GM23338 (cell line): ENCODE measurements at regions not wholly inside any gene's neighbourhood (a gene's known extent, or its start where the extent isn't known, plus 50 kb on each side); places are given as distances from the start of the nearest gene placed in this dataset.

ENCODE experiments used
- ATAC-seq: fragments of 200-7000 bp; cut with Tn5 transposase; 3 replicates; pipeline ENCODE4 v1.9.1; 2020
- DNase-seq: peaks from one replicate; pipeline ENCODE4 v3.0.0-alpha.2; 2015; ENCODE audit warnings: low spot score
- H2AFZ ChIP-seq: fragments of 200-600 bp; sonication (generic); 2 replicates; pipeline ENCODE4 v1.8.0; 2016; ENCODE audit warnings: antibody characterized with exemption, mild to moderate bottlenecking, moderate library complexity
- H3F3A ChIP-seq: fragments of 200-600 bp; sonication (generic); replicated peaks from 2 replicates; pipeline ENCODE4 v1.8.0; 2017; ENCODE audit warnings: antibody characterized with exemption, mixed run types, low read depth
- H3K27ac ChIP-seq: fragments of 200-600 bp; sonication (generic); 2 replicates; pipeline ENCODE4 v1.6.1; 2016; ENCODE audit warnings: low read depth
- H3K27me3 ChIP-seq: fragments of 200-600 bp; sonication (generic); 2 replicates; pipeline ENCODE4 v1.8.0; 2016; ENCODE audit warnings: mild to moderate bottlenecking, mixed run types, moderate library complexity; ENCODE audit not compliant: insufficient read depth
- H3K36me3 ChIP-seq: fragments of 200-600 bp; sonication (generic); 2 replicates; pipeline ENCODE4 v1.8.0; 2016; ENCODE audit warnings: mild to moderate bottlenecking; ENCODE audit not compliant: insufficient read depth
- H3K4me1 ChIP-seq: fragments of 200-600 bp; sonication (generic); 2 replicates; pipeline ENCODE4 v1.8.0; 2016; ENCODE audit warnings: mild to moderate bottlenecking, moderate library complexity; ENCODE audit not compliant: insufficient read depth
- H3K4me2 ChIP-seq: fragments of 200-600 bp; sonication (generic); 2 replicates; pipeline ENCODE4 v1.7.1; 2017; ENCODE audit warnings: mixed run types
- H3K4me3 ChIP-seq: fragments of 200-600 bp; sonication (generic); 2 replicates; pipeline ENCODE4 v1.6.1; 2016; ENCODE audit warnings: mixed run types
- H3K79me2 ChIP-seq: fragments of 200-600 bp; sonication (generic); replicated peaks from 2 replicates; pipeline ENCODE4 v1.8.0; 2017; ENCODE audit warnings: mild to moderate bottlenecking; ENCODE audit not compliant: insufficient read depth
- H3K9me2 ChIP-seq: fragments of 200-600 bp; sonication (generic); 2 replicates; pipeline ENCODE4 v1.8.0; 2017; ENCODE audit not compliant: insufficient read depth
- H4K20me1 ChIP-seq: fragments of 200-600 bp; sonication (generic); replicated peaks from 2 replicates; pipeline ENCODE4 v1.8.0; 2017; ENCODE audit warnings: mild to moderate bottlenecking; ENCODE audit not compliant: insufficient read depth
- H3K27ac Mint-ChIP-seq: 2 replicates; pipeline ENCODE4 v1.8.0; 2020; ENCODE audit warnings: inconsistent platforms, mild to moderate bottlenecking, moderate library complexity, mixed read lengths
- H3K27me3 Mint-ChIP-seq: 3 replicates; pipeline ENCODE4 v1.8.0; 2022; ENCODE audit warnings: low read depth, mild to moderate bottlenecking, moderate library complexity, mixed read lengths, inconsistent platforms; ENCODE audit not compliant: insufficient read depth, poor library complexity
- H3K36me3 Mint-ChIP-seq: 3 replicates; pipeline ENCODE4 v1.8.0; 2021; ENCODE audit warnings: low read depth, mild to moderate bottlenecking, inconsistent platforms, moderate library complexity, mixed read lengths
- H3K4me1 Mint-ChIP-seq: 3 replicates; pipeline ENCODE4 v1.8.0; 2020; ENCODE audit warnings: mild to moderate bottlenecking, inconsistent platforms, mixed read lengths
- H3K4me3 Mint-ChIP-seq: 3 replicates; pipeline ENCODE4 v1.8.0; 2021; ENCODE audit warnings: moderate library complexity, mild to moderate bottlenecking, inconsistent platforms, mixed read lengths
- H3K9me3 Mint-ChIP-seq: 3 replicates; pipeline ENCODE4 v1.8.0; 2020; ENCODE audit warnings: moderate library complexity, mild to moderate bottlenecking, inconsistent platforms, mixed read lengths
- CREB1 ChIP-seq: fragments of 250-450 bp; sonication (Bioruptor Pico); IDR thresholded peaks from 2 replicates; pipeline ENCODE4 v1.5.0; 2020; ENCODE audit warnings: low read depth, mild to moderate bottlenecking, moderate library complexity
- ETS1 ChIP-seq: IDR thresholded peaks from 2 replicates; pipeline ENCODE4 v1.6.1; 2016; ENCODE audit warnings: antibody characterized with exemption
- JUNB ChIP-seq: IDR thresholded peaks from one replicate; pipeline ENCODE4 v1.6.1; 2016; ENCODE audit warnings: antibody characterized with exemption; ENCODE audit not compliant: unreplicated experiment
- NANOG ChIP-seq: IDR thresholded peaks from 2 replicates; pipeline ENCODE4 v1.6.1; 2016; ENCODE audit warnings: antibody characterized with exemption, borderline replicate concordance
- POLR2AphosphoS5 ChIP-seq: IDR thresholded peaks from 2 replicates; pipeline ENCODE4 v1.6.1; 2016; ENCODE audit warnings: antibody characterized with exemption, low read depth
- STAT1 ChIP-seq: IDR thresholded peaks from one replicate; pipeline ENCODE4 v1.6.1; 2016; ENCODE audit warnings: antibody characterized with exemption; ENCODE audit not compliant: unreplicated experiment
- ZNF462 ChIP-seq: fragments of 250-450 bp; sonication (Bioruptor Pico); IDR thresholded peaks from 2 replicates; pipeline ENCODE4 v1.5.0; 2020; ENCODE audit warnings: mild to moderate bottlenecking, moderate library complexity
- TF ChIP-seq, protein P1 (sequence below), 2 experiments: fragments of 200-600 bp in 1 of 2; sonication (generic) in 1 of 2; conservative IDR thresholded peaks; 2 replicates each; pipeline versions ENCODE4 v1.5.1 to v1.6.1; 2016 to 2017; ENCODE audit warnings: antibody characterized with exemption in 2 of 2, low read depth in 2 of 2, mild to moderate bottlenecking in 2 of 2, moderate library complexity in 1 of 2
- TF ChIP-seq, protein P2 (sequence below): IDR thresholded peaks from one replicate; pipeline ENCODE4 v1.6.1; 2018; ENCODE audit warnings: antibody characterized with exemption; ENCODE audit not compliant: unreplicated experiment

- no peak for DNase-seq
- Histone ChIP-seq H3K27me3 (no peaks in the 10 kb centered on the region), H3K4me2 (no peak overlapping the region), H4K20me1 (no peaks in the 10 kb centered on the region), H3K36me3 (no peaks in the 10 kb centered on the region), H3K79me2 (no peaks in the 10 kb centered on the region), H2AFZ (no peak overlapping the region), H3K4me3 (no peak overlapping the region), H3K27ac (no peak overlapping the region), H3K4me1 (no peaks in the 10 kb centered on the region), H3F3A (no peaks in the 10 kb centered on the region; the same call in 1 of the 2 replicates), H3K9me2 (no peaks in the 10 kb centered on the region; the same call in 1 of the 2 replicates)
- Mint-ChIP-seq H3K9me3 (no peaks in the 10 kb centered on the region; the same call in 2 of the 3 replicates), H3K4me1 (no peaks in the 10 kb centered on the region), H3K27me3 (peaks cover 2% of the 10 kb centered on the region), H3K4me3 (no peak overlapping the region), H3K27ac (no peak overlapping the region), H3K36me3 (peaks cover 4% of the 10 kb centered on the region; the same call in 1 of the 3 replicates)
- no peak for ATAC-seq
- TF ChIP-seq ZNF462 (CRISPR knock-in tag) = no peak
- no peak for TF ChIP-seq STAT1
- no peak for TF ChIP-seq JUNB
- TF ChIP-seq NANOG = no peak
- no peak for TF ChIP-seq CREB1 (CRISPR knock-in tag)
These were observed 103.6 kb upstream of the RMP24 start for GRCh38 chr18:35868915-35869314.

DNA sequence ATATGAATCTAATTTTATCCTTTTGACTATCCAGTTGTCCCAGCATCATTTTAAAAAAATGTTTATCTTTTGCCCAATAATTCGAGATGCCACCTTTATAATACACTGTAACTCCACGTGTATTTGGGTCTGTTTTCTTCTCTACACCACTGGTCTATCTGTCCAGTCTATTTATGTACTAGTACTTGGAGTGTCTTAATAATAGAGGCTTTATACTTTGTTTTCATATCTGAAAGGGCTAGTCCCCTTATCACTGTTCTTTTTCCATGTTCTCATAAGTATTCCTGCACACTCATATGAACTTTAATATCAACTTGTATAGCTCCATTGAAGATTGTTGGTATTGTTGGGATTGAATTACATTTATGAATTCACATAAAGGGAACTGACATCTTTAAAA, 101.1 kb upstream of the RMP24 start:
- Histone ChIP-seq H2AFZ (no peak overlapping the region), H3K27ac (no peak overlapping the region), H3K4me1 (0 out of 2 replicates have a peak, but pooled peaks cover 4% of the 10 kb centered on the region), H3K4me3 (no peak overlapping the region), H4K20me1 (no peaks in the 10 kb centered on the region), H3K79me2 (no peaks in the 10 kb centered on the region), H3F3A (no peaks in the 10 kb centered on the region), H3K4me2 (no peak overlapping the region), H3K9me2 (peaks cover 23% of the 10 kb centered on the region; the same call in 1 of the 2 replicates), H3K27me3 (no peaks in the 10 kb centered on the region), H3K36me3 (no peaks in the 10 kb centered on the region)
- Mint-ChIP-seq H3K36me3 (peaks cover 4% of the 10 kb centered on the region; the same call in 1 of the 3 replicates), H3K27ac (no peak overlapping the region; the same call in 1 of the 2 replicates), H3K27me3 (peaks cover 2% of the 10 kb centered on the region), H3K9me3 (no peaks in the 10 kb centered on the region; the same call in 2 of the 3 replicates), H3K4me1 (peaks cover 2% of the 10 kb centered on the region; the same call in 2 of the 3 replicates), H3K4me3 (no peak overlapping the region)
- DNase-seq (no peak), ATAC-seq (no peak)
- TF ChIP-seq, protein P1, sequence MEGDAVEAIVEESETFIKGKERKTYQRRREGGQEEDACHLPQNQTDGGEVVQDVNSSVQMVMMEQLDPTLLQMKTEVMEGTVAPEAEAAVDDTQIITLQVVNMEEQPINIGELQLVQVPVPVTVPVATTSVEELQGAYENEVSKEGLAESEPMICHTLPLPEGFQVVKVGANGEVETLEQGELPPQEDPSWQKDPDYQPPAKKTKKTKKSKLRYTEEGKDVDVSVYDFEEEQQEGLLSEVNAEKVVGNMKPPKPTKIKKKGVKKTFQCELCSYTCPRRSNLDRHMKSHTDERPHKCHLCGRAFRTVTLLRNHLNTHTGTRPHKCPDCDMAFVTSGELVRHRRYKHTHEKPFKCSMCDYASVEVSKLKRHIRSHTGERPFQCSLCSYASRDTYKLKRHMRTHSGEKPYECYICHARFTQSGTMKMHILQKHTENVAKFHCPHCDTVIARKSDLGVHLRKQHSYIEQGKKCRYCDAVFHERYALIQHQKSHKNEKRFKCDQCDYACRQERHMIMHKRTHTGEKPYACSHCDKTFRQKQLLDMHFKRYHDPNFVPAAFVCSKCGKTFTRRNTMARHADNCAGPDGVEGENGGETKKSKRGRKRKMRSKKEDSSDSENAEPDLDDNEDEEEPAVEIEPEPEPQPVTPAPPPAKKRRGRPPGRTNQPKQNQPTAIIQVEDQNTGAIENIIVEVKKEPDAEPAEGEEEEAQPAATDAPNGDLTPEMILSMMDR (conservative IDR thresholded peaks at IDR 0.05; ENCODE audit: low read depth in 2 of 2) = no peak
- TF ChIP-seq POLR2AphosphoS5 (no peak), CREB1 (CRISPR knock-in tag) (no peak), NANOG (no peak), ETS1 (no peak)
- TF ChIP-seq, protein P2, sequence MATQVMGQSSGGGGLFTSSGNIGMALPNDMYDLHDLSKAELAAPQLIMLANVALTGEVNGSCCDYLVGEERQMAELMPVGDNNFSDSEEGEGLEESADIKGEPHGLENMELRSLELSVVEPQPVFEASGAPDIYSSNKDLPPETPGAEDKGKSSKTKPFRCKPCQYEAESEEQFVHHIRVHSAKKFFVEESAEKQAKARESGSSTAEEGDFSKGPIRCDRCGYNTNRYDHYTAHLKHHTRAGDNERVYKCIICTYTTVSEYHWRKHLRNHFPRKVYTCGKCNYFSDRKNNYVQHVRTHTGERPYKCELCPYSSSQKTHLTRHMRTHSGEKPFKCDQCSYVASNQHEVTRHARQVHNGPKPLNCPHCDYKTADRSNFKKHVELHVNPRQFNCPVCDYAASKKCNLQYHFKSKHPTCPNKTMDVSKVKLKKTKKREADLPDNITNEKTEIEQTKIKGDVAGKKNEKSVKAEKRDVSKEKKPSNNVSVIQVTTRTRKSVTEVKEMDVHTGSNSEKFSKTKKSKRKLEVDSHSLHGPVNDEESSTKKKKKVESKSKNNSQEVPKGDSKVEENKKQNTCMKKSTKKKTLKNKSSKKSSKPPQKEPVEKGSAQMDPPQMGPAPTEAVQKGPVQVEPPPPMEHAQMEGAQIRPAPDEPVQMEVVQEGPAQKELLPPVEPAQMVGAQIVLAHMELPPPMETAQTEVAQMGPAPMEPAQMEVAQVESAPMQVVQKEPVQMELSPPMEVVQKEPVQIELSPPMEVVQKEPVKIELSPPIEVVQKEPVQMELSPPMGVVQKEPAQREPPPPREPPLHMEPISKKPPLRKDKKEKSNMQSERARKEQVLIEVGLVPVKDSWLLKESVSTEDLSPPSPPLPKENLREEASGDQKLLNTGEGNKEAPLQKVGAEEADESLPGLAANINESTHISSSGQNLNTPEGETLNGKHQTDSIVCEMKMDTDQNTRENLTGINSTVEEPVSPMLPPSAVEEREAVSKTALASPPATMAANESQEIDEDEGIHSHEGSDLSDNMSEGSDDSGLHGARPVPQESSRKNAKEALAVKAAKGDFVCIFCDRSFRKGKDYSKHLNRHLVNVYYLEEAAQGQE = no peak
